HEK293 (cell line): ENCODE measurements at regions not wholly inside any gene's neighbourhood (a gene's known extent, or its start where the extent isn't known, plus 50 kb on each side); places are given as distances from the start of the nearest gene placed in this dataset.

Experiments used
- CTCF ChIA-PET: fragments of 350-600 bp; formaldehyde crosslinking; extraction: SDS; loops from one replicate; lab custom pipeline; 2021; ENCODE audit warnings: antibody characterized with exemption; lab: Yijun Ruan, JAX
- POLR2A ChIA-PET: fragments of 300-600 bp; formaldehyde crosslinking; extraction: SDS; loops from one replicate; lab custom pipeline; 2020; ENCODE audit warnings: antibody characterized with exemption, inconsistent platforms; lab: Yijun Ruan, JAX
- H3K27ac ChIP-seq: fragments of 200-500 bp; sonication (Bioruptor generic); 2 replicates; pipeline ENCODE4 v1.5.1; 2014; ENCODE audit warnings: low read depth, low read length, control low read depth, inconsistent platforms; ENCODE audit errors: extremely low read depth
- H3K36me3 ChIP-seq, 2 experiments: fragments of 200-500 bp in 1 of 2; sonication (Bioruptor generic) in 1 of 2; 1 replicate in 1 of 2; 2 replicates in 1 of 2; pipeline ENCODE4 v1.5.1; 2014 to 2017; ENCODE audit warnings: inconsistent platforms in 2 of 2, low read length in 2 of 2; ENCODE audit not compliant: control insufficient read depth in 2 of 2, insufficient read depth in 1 of 2
- H3K4me1 ChIP-seq: fragments of 200-500 bp; sonication (Bioruptor generic); 2 replicates; pipeline ENCODE4 v1.5.1; 2014; ENCODE audit warnings: mild to moderate bottlenecking, low read length, inconsistent platforms; ENCODE audit not compliant: control insufficient read depth, insufficient read depth
- H3K4me3 ChIP-seq: 2 replicates; pipeline ENCODE4 v1.5.1; 2011; ENCODE audit warnings: low read depth, mild to moderate bottlenecking, control low read depth, low read length, moderate library complexity
- H3K9me3 ChIP-seq: fragments of 200-500 bp; sonication (Bioruptor generic); 2 replicates; pipeline ENCODE4 v1.5.1; 2014; ENCODE audit warnings: low read depth, low read length, inconsistent platforms; ENCODE audit not compliant: control insufficient read depth, insufficient read depth
- BCL11B ChIP-seq: fragments of 450-650 bp; formaldehyde crosslinking; IDR thresholded peaks from 2 replicates; pipeline ENCODE4 v1.5.1; 2016; ENCODE audit warnings: low read depth, missing biosample characterization, missing genetic modification characterization
- GLI2 ChIP-seq: fragments of 450-650 bp; formaldehyde crosslinking; IDR thresholded peaks from 2 replicates; pipeline ENCODE4; 2017; ENCODE audit warnings: missing biosample characterization, missing genetic modification characterization, low read depth, borderline replicate concordance
- HOXA7 ChIP-seq: sonication (generic); formaldehyde crosslinking; IDR thresholded peaks from 2 replicates; pipeline ENCODE4 v1.8.1; 2022; ENCODE audit warnings: missing genetic modification reagents, borderline replicate concordance
- HOXD13 ChIP-seq: sonication (generic); formaldehyde crosslinking; IDR thresholded peaks from 2 replicates; pipeline ENCODE4 v1.8.0; 2022; ENCODE audit warnings: missing genetic modification reagents, borderline replicate concordance
- KLF9 ChIP-seq: fragments of 450-650 bp; formaldehyde crosslinking; IDR thresholded peaks from 2 replicates; pipeline ENCODE4 v1.5.1; 2016; ENCODE audit warnings: missing biosample characterization, missing genetic modification characterization, low read depth
- OVOL3 ChIP-seq: fragments of 450-650 bp; formaldehyde crosslinking; IDR thresholded peaks from 2 replicates; pipeline ENCODE4 v1.5.1; 2016; ENCODE audit warnings: missing biosample characterization, missing genetic modification characterization
- PRDM1 ChIP-seq: fragments of 450-650 bp; formaldehyde crosslinking; IDR thresholded peaks from 2 replicates; pipeline ENCODE4; 2016; ENCODE audit warnings: missing biosample characterization, missing genetic modification characterization
- SP3 ChIP-seq: fragments of 450-650 bp; formaldehyde crosslinking; IDR thresholded peaks from 2 replicates; pipeline ENCODE4 v1.5.1; 2016; ENCODE audit warnings: missing biosample characterization, missing genetic modification characterization
- ZBTB10 ChIP-seq: fragments of 450-650 bp; formaldehyde crosslinking; IDR thresholded peaks from 2 replicates; pipeline ENCODE4 v1.5.1; 2016; ENCODE audit warnings: missing biosample characterization, missing genetic modification characterization
- ZBTB49 ChIP-seq: fragments of 450-650 bp; formaldehyde crosslinking; IDR thresholded peaks from 2 replicates; pipeline ENCODE4 v1.5.1; 2016; ENCODE audit warnings: missing biosample characterization, missing genetic modification characterization, low read depth
- ZFP41 ChIP-seq: fragments of 450-650 bp; formaldehyde crosslinking; IDR thresholded peaks from 2 replicates; pipeline ENCODE4 v1.5.1; 2016; ENCODE audit warnings: missing biosample characterization, missing genetic modification characterization, borderline replicate concordance
- ZFP69B ChIP-seq: fragments of 450-650 bp; formaldehyde crosslinking; IDR thresholded peaks from 2 replicates; pipeline ENCODE4 v1.5.1; 2016; ENCODE audit warnings: missing biosample characterization, missing genetic modification characterization
- ZNF133 ChIP-seq: fragments of 450-650 bp; formaldehyde crosslinking; IDR thresholded peaks from 2 replicates; pipeline ENCODE4 v1.5.1; 2016; ENCODE audit warnings: missing biosample characterization, missing genetic modification characterization
- ZNF280D ChIP-seq: fragments of 450-650 bp; formaldehyde crosslinking; IDR thresholded peaks from 2 replicates; pipeline ENCODE4 v1.5.1; 2016; ENCODE audit warnings: missing biosample characterization, missing genetic modification characterization
- ZNF350 ChIP-seq: fragments of 450-650 bp; formaldehyde crosslinking; IDR thresholded peaks from 2 replicates; pipeline ENCODE4 v1.5.0; 2017; ENCODE audit warnings: missing biosample characterization, mild to moderate bottlenecking, missing genetic modification characterization
- ZNF362 ChIP-seq: fragments of 450-650 bp; formaldehyde crosslinking; IDR thresholded peaks from 2 replicates; pipeline ENCODE4 v1.5.1; 2016; ENCODE audit warnings: missing biosample characterization, missing genetic modification characterization
- ZNF426 ChIP-seq: fragments of 450-650 bp; formaldehyde crosslinking; IDR thresholded peaks from 2 replicates; pipeline ENCODE4 v1.5.1; 2017; ENCODE audit warnings: missing biosample characterization, missing genetic modification characterization, mild to moderate bottlenecking, inconsistent platforms, moderate library complexity
- ZNF514 ChIP-seq: fragments of 450-650 bp; formaldehyde crosslinking; IDR thresholded peaks from 2 replicates; pipeline ENCODE4 v1.5.1; 2016; ENCODE audit warnings: missing biosample characterization, missing genetic modification characterization
- ZNF548 ChIP-seq: fragments of 450-650 bp; formaldehyde crosslinking; IDR thresholded peaks from 2 replicates; pipeline ENCODE4 v1.5.1; 2016; ENCODE audit warnings: missing biosample characterization, missing genetic modification characterization
- ZNF580 ChIP-seq: fragments of 450-650 bp; formaldehyde crosslinking; IDR thresholded peaks from 2 replicates; pipeline ENCODE4 v1.5.1; 2016; ENCODE audit warnings: missing biosample characterization, missing genetic modification characterization
- ZNF585B ChIP-seq: fragments of 450-650 bp; formaldehyde crosslinking; IDR thresholded peaks from 2 replicates; pipeline ENCODE4 v1.5.1; 2016; ENCODE audit warnings: missing biosample characterization, missing genetic modification characterization
- ZNF610 ChIP-seq: fragments of 450-650 bp; formaldehyde crosslinking; IDR thresholded peaks from 2 replicates; pipeline ENCODE4 v1.5.1; 2016; ENCODE audit warnings: missing biosample characterization, missing genetic modification characterization, borderline replicate concordance
- ZNF624 ChIP-seq: fragments of 450-650 bp; formaldehyde crosslinking; IDR thresholded peaks from 2 replicates; pipeline ENCODE4 v1.5.1; 2017; ENCODE audit warnings: missing biosample characterization, missing genetic modification characterization
- ZSCAN30 ChIP-seq: fragments of 450-650 bp; IDR thresholded peaks from 2 replicates; pipeline ENCODE4 v1.5.1; 2018; ENCODE audit warnings: missing biosample characterization, mild to moderate bottlenecking, missing genetic modification characterization, moderate library complexity

GRCh38 chr4:20528508-20528907, 171.8 kb upstream of the PACRGL start (continued):
- TF ChIP-seq ZNF133 (no peak), GLI2 (no peak), ZNF514 (tag by site-specific recombination) (no peak), BCL11B (tag by site-specific recombination) (no peak), ZNF610 (no peak), ZNF362 (tag by site-specific recombination) (no peak), ZNF548 (tag by site-specific recombination) (no peak)

- no peak overlapping the region for H3K4me3 ChIP-seq
- no peaks in the 10 kb centered on the region for H3K9me3 ChIP-seq
- no peak overlapping the region for H3K27ac ChIP-seq
- TF ChIP-seq ZSCAN30 (tag by site-specific recombination) (no peak), ZNF426 (tag by site-specific recombination) (no peak), OVOL3 (tag by site-specific recombination) (no peak), ZNF280D (tag by site-specific recombination) (no peak)
- H3K36me3 ChIP-seq = peaks cover 5 to 82% of the 10 kb centered on the region in 2 experiments; a peak in 2 of 3 replicates
- ChIA-PET POLR2A (no interaction called here), CTCF (interaction anchor here (0.6 kb wide), 1 partner anchor 135 kb away, joined by 3 read pairs; no protein-coding TSS in a partner anchor)
- no peaks in the 10 kb centered on the region for H3K4me1 ChIP-seq
Observed at GRCh38 chr4:20529691-20530090, 170.6 kb upstream of the PACRGL start.

GRCh38 chr4:20532116-20532790, 168.0 kb upstream of the PACRGL start:
- ChIA-PET CTCF (interaction anchor here (1.1 kb wide), 1 partner anchor 12 kb away, joined by 3 read pairs; no protein-coding TSS in a partner anchor), POLR2A (no interaction called here)
- no peak overlapping the region for H3K27ac ChIP-seq
- H3K4me1 ChIP-seq = no peaks in the 10 kb centered on the region
- H3K4me3 ChIP-seq = no peak overlapping the region
- peaks cover 5 to 85% of the 10 kb centered on the region in 2 experiments; a peak in 2 of 3 replicates for H3K36me3 ChIP-seq
- H3K9me3 ChIP-seq = no peaks in the 10 kb centered on the region
- TF ChIP-seq ZFP41 (tag by site-specific recombination) = no peak
- TF ChIP-seq SP3 = no peak
- no peak for TF ChIP-seq HOXA7 (CRISPR knock-in tag)
- TF ChIP-seq ZBTB10 (tag by site-specific recombination) = no peak
- TF ChIP-seq BCL11B (tag by site-specific recombination) = no peak
- no peak for TF ChIP-seq ZNF580 (tag by site-specific recombination)
- TF ChIP-seq ZNF624 (tag by site-specific recombination) = no peak
- no peak for TF ChIP-seq PRDM1 (tag by site-specific recombination)
- TF ChIP-seq ZNF350 (tag by site-specific recombination) = no peak
- TF ChIP-seq HOXD13 (CRISPR knock-in tag) = no peak
- TF ChIP-seq ZNF585B (tag by site-specific recombination) = no peak
- no peak for TF ChIP-seq ZFP69B (tag by site-specific recombination)
- TF ChIP-seq ZBTB49 (tag by site-specific recombination) = no peak
- no peak for TF ChIP-seq KLF9
- no peak for TF ChIP-seq GLI2
